ENCODE measurements at regions not wholly inside any gene's neighbourhood (a gene's known extent, or its start where the extent isn't known, plus 50 kb on each side); places are given as distances from the start of the nearest gene placed in this dataset.

- Histone ChIP-seq H3K9me3 (ENCODE audit: low read depth, low read length) (no peaks in the 10 kb centered on the region), H3K79me2 (ENCODE audit: insufficient read depth, low read length) (no peaks in the 10 kb centered on the region), H3K4me1 (ENCODE audit: insufficient read depth, low read length) (no peaks in the 10 kb centered on the region), H3K27me3 (ENCODE audit: insufficient read depth, low read length) (no peaks in the 10 kb centered on the region), H3K36me3 (ENCODE audit: insufficient read depth, low read length) (no peaks in the 10 kb centered on the region), H3K27ac (ENCODE audit: low read depth, low read length) (no peak overlapping the region), H2AFZ (ENCODE audit: low read length) (no peak overlapping the region), H3K4me3 (ENCODE audit: insufficient read depth, low read length) (no peak overlapping the region), H3K4me2 (ENCODE audit: insufficient read depth, low read length) (no peak overlapping the region), H4K20me1 (ENCODE audit: insufficient read depth, low read length) (no peaks in the 10 kb centered on the region)
- no peak for DNase-seq (ENCODE audit: insufficient read length, low spot score, missing footprints)
- no peak for TF ChIP-seq CTCF (IDR thresholded peaks at IDR 0.05; ENCODE audit: extremely low read depth, low read depth, low read length)
These were observed 98.3 kb upstream of the FGGY start for GRCh38 chr1:59198564-59198963.

GRCh38 chr1:59199147-59199546 is 97.7 kb upstream of the FGGY start:
- H3K4me2 ChIP-seq (ENCODE audit: insufficient read depth, low read length): no peak overlapping the region
- no peak overlapping the region for H3K4me3 ChIP-seq (ENCODE audit: insufficient read depth, low read length)
- H3K36me3 ChIP-seq (ENCODE audit: insufficient read depth, low read length): no peaks in the 10 kb centered on the region
- no peak overlapping the region for H3K27ac ChIP-seq (ENCODE audit: low read depth, low read length)
- DNase-seq (ENCODE audit: insufficient read length, low spot score, missing footprints): no peak
- no peaks in the 10 kb centered on the region for H3K4me1 ChIP-seq (ENCODE audit: insufficient read depth, low read length)
- no peak overlapping the region for H2AFZ ChIP-seq (ENCODE audit: low read length)
- H3K79me2 ChIP-seq (ENCODE audit: insufficient read depth, low read length): no peaks in the 10 kb centered on the region
- no peaks in the 10 kb centered on the region for H4K20me1 ChIP-seq (ENCODE audit: insufficient read depth, low read length)
- no peaks in the 10 kb centered on the region for H3K27me3 ChIP-seq (ENCODE audit: insufficient read depth, low read length)
- no peak for TF ChIP-seq CTCF (IDR thresholded peaks at IDR 0.05; ENCODE audit: extremely low read depth, low read depth, low read length)
- no peaks in the 10 kb centered on the region for H3K9me3 ChIP-seq (ENCODE audit: low read depth, low read length)

GRCh38 chr1:59199719-59200376 is 97.0 kb upstream of the FGGY start:
- no peak overlapping the region for H3K27ac ChIP-seq (ENCODE audit: low read depth, low read length)
- H2AFZ ChIP-seq (ENCODE audit: low read length): no peak overlapping the region

GRCh38 chr1:59201341-59201740 is 95.6 kb upstream of the FGGY start:
- H3K79me2 ChIP-seq (ENCODE audit: insufficient read depth, low read length): no peaks in the 10 kb centered on the region
- no peak for TF ChIP-seq CTCF (IDR thresholded peaks at IDR 0.05; ENCODE audit: extremely low read depth, low read depth, low read length)
- no peaks in the 10 kb centered on the region for H4K20me1 ChIP-seq (ENCODE audit: insufficient read depth, low read length)
- no peaks in the 10 kb centered on the region for H3K27me3 ChIP-seq (ENCODE audit: insufficient read depth, low read length)
- no peak for DNase-seq (ENCODE audit: insufficient read length, low spot score, missing footprints)
- no peaks in the 10 kb centered on the region for H3K36me3 ChIP-seq (ENCODE audit: insufficient read depth, low read length)
- H3K27ac ChIP-seq (ENCODE audit: low read depth, low read length): no peak overlapping the region
- no peaks in the 10 kb centered on the region for H3K9me3 ChIP-seq (ENCODE audit: low read depth, low read length)
- H2AFZ ChIP-seq (ENCODE audit: low read length): no peak overlapping the region
- no peaks in the 10 kb centered on the region for H3K4me1 ChIP-seq (ENCODE audit: insufficient read depth, low read length)
- no peak overlapping the region for H3K4me2 ChIP-seq (ENCODE audit: insufficient read depth, low read length)
- no peak overlapping the region for H3K4me3 ChIP-seq (ENCODE audit: insufficient read depth, low read length)

More at GRCh38 chr1:59199719-59200376, 97.0 kb upstream of the FGGY start:
- no peaks in the 10 kb centered on the region for H3K9me3 ChIP-seq (ENCODE audit: low read depth, low read length)
- H3K27me3 ChIP-seq (ENCODE audit: insufficient read depth, low read length): no peaks in the 10 kb centered on the region
- H4K20me1 ChIP-seq (ENCODE audit: insufficient read depth, low read length): no peaks in the 10 kb centered on the region
- H3K4me3 ChIP-seq (ENCODE audit: insufficient read depth, low read length): no peak overlapping the region
- no peaks in the 10 kb centered on the region for H3K36me3 ChIP-seq (ENCODE audit: insufficient read depth, low read length)
- H3K79me2 ChIP-seq (ENCODE audit: insufficient read depth, low read length): no peaks in the 10 kb centered on the region
- H3K4me1 ChIP-seq (ENCODE audit: insufficient read depth, low read length): no peaks in the 10 kb centered on the region
- H3K4me2 ChIP-seq (ENCODE audit: insufficient read depth, low read length): no peak overlapping the region
- TF ChIP-seq CTCF (IDR thresholded peaks at IDR 0.05; ENCODE audit: extremely low read depth, low read depth, low read length): no peak
- no peak for DNase-seq (ENCODE audit: insufficient read length, low spot score, missing footprints)

Measured in osteoblast (primary cell).